Esophagus muscularis mucosa (tissue), 4 donors: ENCODE measurements at regions not wholly inside any gene's neighbourhood (a gene's known extent, or its start where the extent isn't known, plus 50 kb on each side); places are given as distances from the start of the nearest gene placed in this dataset.

Experiments
- DNase-seq: peaks from one replicate; pipeline ENCODE4 v3.0.0-alpha.2; 2017; ENCODE audit errors: extremely low spot score
- H3K27ac ChIP-seq, 4 donors: fragments of 200-600 bp; sonication (generic); replicated peaks in 1 of 4; 1 replicate in 3 of 4; 2 replicates in 1 of 4; pipeline ENCODE4 v1.5.1; 2016 to 2019; ENCODE audit warnings: mild to moderate bottlenecking in 1 of 4
- H3K27me3 ChIP-seq, 4 donors: fragments of 200-600 bp; sonication (generic); one replicate each; pipeline versions ENCODE4 v1.5.1 to v1.6.0; 2016 to 2019
- H3K36me3 ChIP-seq, 4 donors: fragments of 200-600 bp; sonication (generic); one replicate each; pipeline ENCODE4 v1.5.1; 2016 to 2019
- H3K4me1 ChIP-seq, 4 donors: fragments of 200-600 bp; sonication (generic); one replicate each; pipeline ENCODE4 v1.5.1; 2016 to 2019
- H3K4me3 ChIP-seq, 4 donors: fragments of 200-600 bp; sonication (generic); 1 replicate in 2 of 4; 2 replicates in 2 of 4; pipeline ENCODE4 v1.5.1; 2016 to 2019; ENCODE audit warnings: mild to moderate bottlenecking in 4 of 4, moderate library complexity in 1 of 4
- H3K9me3 ChIP-seq, 4 donors: fragments of 200-600 bp; sonication (generic); 1 replicate in 3 of 4; 2 replicates in 1 of 4; pipeline ENCODE4 v1.5.1; 2016 to 2019
- CTCF ChIP-seq, 3 experiments: fragments of 200-600 bp in 2 of 3; fragments of 450-650 bp in 1 of 3; sonication (generic) in 2 of 3; IDR thresholded peaks; one replicate each; pipeline ENCODE4 v1.5.1; 2017 to 2019; ENCODE audit warnings: antibody characterized with exemption in 3 of 3, mild to moderate bottlenecking in 2 of 3, moderate library complexity in 1 of 3
- EP300 ChIP-seq: sonication (generic); formaldehyde crosslinking; IDR thresholded peaks from one replicate; pipeline ENCODE4 v1.6.1; 2017; ENCODE audit warnings: antibody characterized with exemption
- POLR2A ChIP-seq: fragments of 450-650 bp; IDR thresholded peaks from one replicate; pipeline ENCODE4 v1.6.1; 2017; ENCODE audit warnings: antibody characterized with exemption, moderate library complexity, mild to moderate bottlenecking, low read depth
- POLR2AphosphoS5 ChIP-seq, 2 donors: sonication (generic); formaldehyde crosslinking; IDR thresholded peaks; one replicate each; pipeline ENCODE4 v1.6.1; 2017; ENCODE audit warnings: antibody characterized with exemption in 2 of 2
- WGBS: methylation state at CpG from one replicate; pipeline ENCODE4 v1.1.5; 2018; 5-methylcytosine and 5-hydroxymethylcytosine counted together
- intact Hi-C: fragments of 100-400 bp; cut with DNase I; formaldehyde crosslinking; loops from one replicate; pipeline ENCODE4 v1.15.1; 2023

- Histone ChIP-seq H3K9me3 (no peaks in the 10 kb centered on the region), H3K4me1 (no peaks in the 10 kb centered on the region), H3K27ac (no peak overlapping the region), H3K4me3 (no peak overlapping the region), H3K36me3 (no peaks in the 10 kb centered on the region), H3K27me3 (no peaks in the 10 kb centered on the region)
- intact Hi-C loops = no loop called here
- DNase-seq = no peak
- no peak for TF ChIP-seq CTCF (IDR thresholded peaks at IDR 0.05)
- WGBS = 82% methylated on average over 10 of the region's 12 CpGs
Measured at GRCh38 chr16:55130456-55130855, 193.5 kb upstream of the IRX6 start.

- Histone ChIP-seq H3K9me3 (no peaks in the 10 kb centered on the region), H3K4me3 (no peak overlapping the region), H3K27ac (no peak overlapping the region), H3K36me3 (no peaks in the 10 kb centered on the region), H3K27me3 (no peaks in the 10 kb centered on the region), H3K4me1 (no peaks in the 10 kb centered on the region)
- no peak for DNase-seq
- WGBS = 63% methylated on average over 2 of the region's 2 CpGs
- TF ChIP-seq EP300 (no peak), CTCF (IDR thresholded peaks at IDR 0.05) (no peak), POLR2AphosphoS5 (IDR thresholded peaks at IDR 0.05) (no peak), POLR2A (no peak)
- intact Hi-C loops = no loop called here
Measured at GRCh38 chr16:55130911-55131310, 193.1 kb upstream of the IRX6 start.

GRCh38 chr16:55133654-55134053 is 190.3 kb upstream of the IRX6 start:
- WGBS = 55% methylated on average over 1 of the region's 3 CpGs
- no peak for DNase-seq
- Histone ChIP-seq H3K9me3 (no peaks in the 10 kb centered on the region), H3K27me3 (no peaks in the 10 kb centered on the region), H3K27ac (no peak overlapping the region), H3K4me3 (no peak overlapping the region), H3K36me3 (no peaks in the 10 kb centered on the region), H3K4me1 (no peaks in the 10 kb centered on the region)
- intact Hi-C loops = no loop called here
- no peak for TF ChIP-seq POLR2A
- TF ChIP-seq EP300 = no peak
- no peak for TF ChIP-seq CTCF (IDR thresholded peaks at IDR 0.05)
- TF ChIP-seq POLR2AphosphoS5 (IDR thresholded peaks at IDR 0.05) = no peak

- DNase-seq = no peak
- Histone ChIP-seq H3K27ac (no peak overlapping the region), H3K4me3 (no peak overlapping the region), H3K9me3 (no peaks in the 10 kb centered on the region), H3K4me1 (no peaks in the 10 kb centered on the region), H3K27me3 (no peaks in the 10 kb centered on the region), H3K36me3 (no peaks in the 10 kb centered on the region)
- TF ChIP-seq POLR2A = no peak
- no peak for TF ChIP-seq CTCF (IDR thresholded peaks at IDR 0.05)
- no peak for TF ChIP-seq POLR2AphosphoS5 (IDR thresholded peaks at IDR 0.05)
- no peak for TF ChIP-seq EP300
- WGBS = 83% methylated on average over 1 of the region's 1 CpG
- intact Hi-C loops = no loop called here
Measured at GRCh38 chr16:55136356-55137150, 187.4 kb upstream of the IRX6 start.

- DNase-seq = no peak
- Histone ChIP-seq H3K9me3 (no peaks in the 10 kb centered on the region), H3K27me3 (no peaks in the 10 kb centered on the region), H3K36me3 (no peaks in the 10 kb centered on the region), H3K4me3 (no peak overlapping the region), H3K4me1 (no peaks in the 10 kb centered on the region), H3K27ac (no peak overlapping the region)
- WGBS = 28% methylated on average over 3 of the region's 3 CpGs
- TF ChIP-seq CTCF (IDR thresholded peaks at IDR 0.05) (no peak), POLR2AphosphoS5 (IDR thresholded peaks at IDR 0.05) (no peak), POLR2A (no peak), EP300 (no peak)
- intact Hi-C loops = no loop called here
Measured at GRCh38 chr16:55138298-55138697, 185.7 kb upstream of the IRX6 start.
